GM21786 (cell line): ENCODE measurements at regions not wholly inside any gene's neighbourhood (a gene's known extent, or its start where the extent isn't known, plus 50 kb on each side); places are given as distances from the start of the nearest gene placed in this dataset.
"Not testable (repeated sequence)": the region's sequence is repeated elsewhere in the genome, so short reads cannot be mapped to it uniquely, and the experiment has no call there.

Source experiments
- ATAC-seq: cut with Tn5 transposase; IDR thresholded peaks from one replicate; pipeline ENCODE4 v1.9.1; 2021; ENCODE audit not compliant: unreplicated experiment

- ATAC-seq = no peak
Measured at GRCh38 chr2:63737081-63737751, 104.5 kb upstream of the UGP2 start.

- ATAC-seq = no peak
Measured at GRCh38 chr2:63738019-63738418, 103.7 kb upstream of the UGP2 start.

DNA sequence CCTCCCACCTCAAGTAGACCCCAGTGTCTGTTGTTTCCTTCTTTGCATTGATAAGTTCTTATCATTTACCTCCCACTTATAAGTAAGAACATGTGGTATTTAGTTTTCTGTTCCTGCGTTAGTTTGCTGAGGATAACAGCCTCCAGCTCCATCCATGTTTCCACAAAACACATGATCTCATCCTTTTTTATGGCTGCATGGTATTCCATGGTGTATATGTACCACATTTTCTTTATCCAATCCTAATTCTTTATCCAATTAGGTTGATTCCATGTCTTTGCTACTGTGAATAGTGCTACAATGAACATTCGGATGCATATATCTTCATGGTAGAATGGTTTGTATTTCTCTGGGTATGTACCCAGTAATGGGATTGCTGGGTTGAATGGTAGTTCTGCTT, 102.5 kb upstream of the UGP2 start:
- ATAC-seq = not testable (repeated sequence)

- ATAC-seq = no peak
Measured at GRCh38 chr2:63740020-63740419, 101.7 kb upstream of the UGP2 start.

GRCh38 chr2:63740943-63741342, 100.8 kb upstream of the UGP2 start:
- no peak for ATAC-seq

GRCh38 chr2:63741884-63742579, 99.7 kb upstream of the UGP2 start:
- no peak for ATAC-seq

DNA sequence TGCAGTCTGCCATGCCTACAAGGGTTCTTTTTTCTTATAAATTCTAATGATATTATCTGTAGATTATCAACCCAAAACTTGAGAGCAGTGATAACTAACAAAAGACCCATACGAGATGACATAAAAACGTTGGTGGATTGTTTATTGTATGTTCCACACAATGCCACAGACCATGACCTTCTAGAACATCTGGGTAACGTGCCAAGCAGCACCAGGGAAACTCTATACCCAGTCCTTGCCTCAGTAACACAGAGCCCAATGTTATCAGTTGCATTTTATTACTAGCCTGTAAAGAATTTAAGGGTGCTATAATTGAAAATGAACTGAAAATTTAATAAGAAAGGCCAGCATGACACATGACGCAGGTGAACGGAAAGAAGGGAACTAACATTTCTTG, 99.1 kb upstream of the UGP2 start:
- ATAC-seq = no peak

DNA sequence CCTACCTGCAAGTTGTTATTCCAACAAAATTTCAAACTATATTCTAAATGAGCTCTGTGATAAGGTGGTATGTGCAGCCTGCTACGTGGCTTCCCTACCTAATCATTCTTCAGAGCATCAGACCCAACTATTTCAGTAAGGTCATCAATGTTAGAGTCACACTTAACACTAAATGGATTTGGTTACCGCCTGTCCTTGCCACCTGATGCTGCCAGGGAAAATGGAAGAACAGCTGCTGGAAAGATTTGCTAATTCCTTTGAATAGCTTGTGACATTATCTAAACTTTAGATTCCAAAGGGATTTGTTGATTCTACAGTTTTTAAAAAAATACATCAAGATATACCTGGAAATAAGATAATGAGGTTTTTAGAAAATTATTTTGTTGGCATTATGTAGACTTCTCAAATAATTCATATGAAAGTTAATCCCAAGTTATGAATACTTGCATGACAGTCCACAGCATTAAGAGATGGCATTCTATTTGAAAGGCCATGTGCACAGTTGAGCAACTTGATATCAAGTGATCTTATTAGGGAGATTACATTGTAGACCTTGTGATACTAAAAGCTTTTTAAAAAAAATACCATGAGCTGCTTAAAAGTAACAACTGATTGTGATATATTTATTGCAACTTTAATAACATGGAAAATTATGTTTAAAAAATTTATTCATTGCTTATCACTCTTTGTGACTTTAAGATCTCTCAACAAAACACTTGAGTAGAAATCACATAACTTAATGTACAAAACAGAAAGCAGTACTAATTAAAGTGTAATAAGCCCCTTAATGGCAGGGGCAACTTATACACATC, 98.3 kb upstream of the UGP2 start:
- ATAC-seq = no peak

- no peak for ATAC-seq
Measured at GRCh38 chr2:63743982-63744966, 97.4 kb upstream of the UGP2 start.

DNA sequence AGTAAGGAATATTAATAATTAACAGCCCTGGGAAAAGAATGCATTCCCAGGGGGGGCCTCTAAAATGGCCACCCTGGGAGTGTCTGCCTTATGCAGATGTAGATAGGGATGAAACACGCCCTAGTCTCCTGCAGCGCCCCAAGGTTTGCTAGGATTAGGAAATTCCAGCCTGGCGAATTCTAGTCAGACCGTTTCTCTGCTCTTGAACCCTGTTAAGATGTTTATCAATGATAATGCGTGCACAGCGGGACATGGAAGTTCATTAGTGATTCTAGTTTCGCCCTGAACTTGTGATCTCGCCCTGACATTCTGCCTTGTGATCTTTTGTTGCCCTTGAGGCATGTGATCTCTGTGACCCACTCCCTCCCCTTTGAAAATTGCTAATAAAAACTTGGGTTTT, 95.1 kb upstream of the UGP2 start:
- ATAC-seq = not testable (repeated sequence)

DNA sequence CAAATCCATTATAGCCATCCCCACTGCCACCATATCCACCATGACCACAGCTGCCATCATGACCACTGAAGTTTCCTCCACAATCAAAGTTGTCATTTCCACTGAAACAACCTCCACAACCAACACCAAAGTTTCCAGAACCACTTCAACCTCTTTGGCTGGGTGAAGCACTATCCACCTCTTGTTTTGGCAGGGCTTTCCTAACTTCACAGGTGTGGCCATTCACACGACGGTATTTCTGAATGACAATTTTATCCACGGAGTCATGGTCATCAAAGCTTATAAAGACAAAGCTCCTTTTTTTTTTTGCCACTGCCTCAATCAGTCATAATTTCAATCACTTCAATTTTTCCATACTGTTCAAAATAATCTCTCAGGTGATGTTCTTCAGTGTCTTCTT, 89.8 kb upstream of the UGP2 start:
- ATAC-seq = no peak

DNA sequence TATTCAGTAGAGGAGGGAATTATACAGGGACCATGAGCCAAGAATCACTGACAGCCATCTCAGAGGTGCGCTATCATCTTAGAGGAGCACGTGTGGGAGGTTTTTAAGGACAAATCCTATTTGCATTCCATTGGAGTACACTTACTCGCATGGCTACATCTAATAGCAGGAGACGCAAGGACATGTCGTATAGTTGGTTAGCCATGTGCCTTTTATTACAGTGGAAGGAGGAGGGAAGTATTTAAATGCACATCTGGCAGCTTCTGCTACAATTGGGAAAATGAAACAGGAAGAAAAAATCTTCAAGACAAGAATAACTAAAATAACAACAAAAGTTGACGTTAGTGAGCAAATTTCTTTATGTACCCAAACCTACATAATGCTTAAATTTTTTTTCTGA, 86.5 kb upstream of the UGP2 start:
- no peak for ATAC-seq

GRCh38 chr2:63755965-63756364, 85.7 kb upstream of the UGP2 start:
- no peak for ATAC-seq

DNA sequence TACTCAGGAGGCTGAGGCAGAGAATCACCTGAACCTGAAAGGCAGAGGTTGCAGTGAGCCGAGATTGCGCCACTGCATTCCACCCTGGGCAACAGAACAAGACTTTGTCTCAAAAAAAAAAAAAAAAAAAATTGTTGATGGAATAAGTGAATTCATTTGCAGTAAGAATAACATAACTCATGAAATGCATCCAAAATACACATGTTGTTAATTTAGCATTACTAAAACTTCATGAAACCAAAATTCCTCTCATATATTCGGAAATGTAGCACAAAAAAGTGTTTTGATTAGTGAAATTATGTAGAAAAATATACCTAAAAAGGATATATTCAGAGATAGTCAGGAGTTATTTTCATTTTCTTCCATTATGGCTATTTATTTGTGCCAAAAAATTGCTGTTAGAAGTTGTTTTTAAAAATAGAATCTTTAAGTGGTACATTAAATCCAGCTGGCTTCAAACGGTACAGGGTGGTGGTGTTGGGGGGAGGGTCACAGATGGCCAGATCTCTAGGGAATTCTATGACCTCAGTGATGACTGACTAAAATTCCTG, 78.2 kb upstream of the UGP2 start:
- no peak for ATAC-seq

DNA sequence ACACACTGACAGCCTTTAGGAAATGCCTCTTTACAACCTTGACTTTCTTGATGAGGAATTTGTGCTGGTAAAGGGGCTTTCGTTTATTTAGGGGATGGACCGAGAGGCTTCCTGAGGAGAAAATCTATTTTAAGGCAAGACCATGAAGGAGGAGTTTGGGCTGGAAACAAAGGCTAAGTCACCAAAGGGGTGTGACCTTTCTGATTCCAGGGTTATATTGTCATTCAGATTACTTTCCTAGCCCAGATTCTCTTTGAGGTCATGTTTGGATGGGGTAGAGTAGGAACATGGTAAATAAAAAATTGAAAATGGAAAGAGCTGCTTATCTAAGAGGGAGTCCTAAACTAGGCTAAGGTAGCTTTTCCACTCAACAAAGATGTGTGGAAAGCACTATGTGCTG, 77.1 kb upstream of the UGP2 start:
- ATAC-seq = no peak

DNA sequence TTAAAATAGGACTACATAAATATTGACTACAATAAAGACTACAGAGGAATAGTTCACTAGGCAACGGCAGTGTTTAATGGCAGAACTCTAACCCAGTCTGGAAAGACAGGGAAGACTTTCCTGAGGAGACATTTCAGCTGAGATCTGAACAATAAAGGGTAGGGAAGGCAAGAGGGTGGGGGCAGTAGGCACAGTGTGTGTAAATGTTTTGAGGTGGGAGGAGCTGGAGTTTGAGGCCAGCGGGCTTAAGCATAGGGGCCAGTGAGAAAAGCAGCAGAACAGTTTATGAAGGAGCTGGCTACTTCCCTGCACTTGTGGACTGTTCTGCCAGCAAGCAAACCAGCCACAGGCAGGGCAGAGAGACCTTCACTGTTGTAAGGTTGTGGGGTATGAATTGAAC, 76.6 kb upstream of the UGP2 start:
- no peak for ATAC-seq

DNA sequence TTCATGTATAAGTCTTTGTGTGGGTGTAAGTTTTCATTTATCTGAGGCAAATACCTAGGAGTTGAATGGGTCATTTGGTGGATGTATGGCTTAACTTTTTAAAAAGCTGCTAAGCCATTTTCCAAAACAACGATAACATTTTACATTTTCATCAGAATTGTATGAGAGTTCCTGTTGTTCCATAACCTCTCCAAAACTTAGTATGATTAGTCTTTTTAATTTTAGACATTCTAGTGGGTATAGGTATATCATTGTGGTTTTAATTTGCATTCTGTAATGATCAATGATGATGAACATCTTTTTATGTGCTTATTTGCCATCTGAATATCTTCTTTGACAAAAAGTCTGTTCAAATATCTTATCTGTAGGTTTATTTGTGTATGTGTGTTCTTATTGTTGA, 74.4 kb upstream of the UGP2 start:
- no peak for ATAC-seq

- ATAC-seq = no peak
Measured at GRCh38 chr2:63768051-63768450, 73.6 kb upstream of the UGP2 start.

DNA sequence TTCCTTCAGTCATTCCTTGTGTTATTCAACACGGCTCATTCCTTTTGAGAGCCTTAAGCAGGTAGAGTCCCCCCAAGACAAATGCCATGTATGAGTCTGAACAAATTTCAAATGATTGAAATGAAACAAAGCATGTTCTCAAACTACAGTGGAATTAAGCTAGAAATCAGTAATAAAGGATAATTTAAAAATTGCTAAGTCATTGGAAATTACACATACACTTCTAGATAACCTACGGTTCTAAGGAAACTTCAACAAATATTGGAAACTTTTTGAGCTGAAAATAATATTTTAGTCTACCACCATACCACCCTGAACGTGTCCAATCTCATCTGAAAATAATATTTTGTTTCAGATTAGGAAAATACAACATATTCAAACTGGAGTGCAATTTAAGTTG, 71.8 kb upstream of the UGP2 start:
- ATAC-seq = no peak

DNA sequence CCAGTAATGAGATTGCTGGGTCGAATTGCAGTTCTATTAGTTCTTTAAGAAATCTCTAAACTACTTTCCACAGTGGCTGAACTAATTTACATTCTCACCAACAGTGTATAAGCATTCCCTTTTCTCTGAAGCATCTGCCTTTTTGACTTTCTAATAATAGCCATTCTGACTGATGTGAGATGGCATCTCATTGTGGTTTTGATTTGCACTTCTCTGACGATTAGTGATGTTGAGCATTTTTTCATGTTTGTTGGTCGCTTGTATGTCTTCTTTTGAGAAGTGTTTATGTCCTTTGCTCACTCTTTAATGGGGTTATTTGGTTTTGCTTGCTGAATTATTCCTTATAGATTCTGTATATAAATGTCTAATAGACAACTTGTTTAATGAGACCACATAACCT, 69.6 kb upstream of the UGP2 start:
- no peak for ATAC-seq

DNA sequence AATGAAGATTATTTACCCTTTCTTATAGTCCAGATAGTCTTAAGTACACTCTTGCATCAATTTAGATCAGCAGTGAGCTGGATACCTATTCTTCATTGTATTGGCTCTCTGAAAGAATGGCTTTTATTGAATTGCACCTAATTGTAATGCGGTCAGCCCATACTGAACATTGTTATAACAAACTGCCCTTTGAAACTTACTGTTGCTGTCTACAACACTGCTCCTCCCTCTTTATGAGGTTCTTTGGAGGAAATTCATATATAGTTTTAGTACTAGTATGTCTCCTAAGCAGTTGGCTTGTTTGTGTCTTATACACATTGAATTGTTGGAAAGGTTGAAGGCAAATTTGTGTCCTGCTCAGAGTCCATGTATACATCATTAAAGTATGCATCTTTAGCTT, 66.5 kb upstream of the UGP2 start:
- no peak for ATAC-seq
